ENCODE measurements at regions not wholly inside any gene's neighbourhood (a gene's known extent, or its start where the extent isn't known, plus 50 kb on each side); places are given as distances from the start of the nearest gene placed in this dataset.

GRCh38 chr20:12673352-12673751 lies 335.4 kb upstream of the SPTLC3 start:
- Histone ChIP-seq H3K9me3 (ENCODE audit: control insufficient read depth, low read length) (no peaks in the 10 kb centered on the region), H3K4me1 (ENCODE audit: control insufficient read depth in 1 of 2, insufficient read depth in 2 of 2, low read length in 2 of 2) (no peaks in the 10 kb centered on the region), H3K36me3 (ENCODE audit: control insufficient read depth in 1 of 2, insufficient read depth in 2 of 2, low read length in 1 of 2) (no peaks in the 10 kb centered on the region), H3K27ac (ENCODE audit: low read depth in 1 of 2, low read length in 2 of 2) (no peak overlapping the region), H3K4me3 (ENCODE audit: low read length in 2 of 2) (no peak overlapping the region), H3K27me3 (ENCODE audit: control insufficient read depth in 1 of 2, insufficient read depth in 2 of 2, low read length in 1 of 2) (peaks cover 0 to 2% of the 10 kb centered on the region in 2 donors)
- intact Hi-C loops (cut with DNase I): no loop called here
- ATAC-seq (ENCODE audit: low FRiP score) (no peak), DNase-seq (no peak)
- WGBS, 2 donors: 75 to 78% methylated on average over 5 of the region's 5 CpGs

- ATAC-seq (ENCODE audit: low FRiP score) (no peak), DNase-seq (no peak)
- intact Hi-C loops (cut with DNase I): no loop called here
- Histone ChIP-seq H3K9me3 (ENCODE audit: control insufficient read depth, low read length) (no peaks in the 10 kb centered on the region), H3K27me3 (ENCODE audit: control insufficient read depth in 1 of 2, insufficient read depth in 2 of 2, low read length in 1 of 2) (no peaks in the 10 kb centered on the region), H3K4me3 (ENCODE audit: low read length in 2 of 2) (no peak overlapping the region), H3K36me3 (ENCODE audit: control insufficient read depth in 1 of 2, insufficient read depth in 2 of 2, low read length in 1 of 2) (no peaks in the 10 kb centered on the region), H3K27ac (ENCODE audit: low read depth in 1 of 2, low read length in 2 of 2) (no peak overlapping the region), H3K4me1 (ENCODE audit: control insufficient read depth in 1 of 2, insufficient read depth in 2 of 2, low read length in 2 of 2) (no peaks in the 10 kb centered on the region)
- WGBS, 2 donors: 65 to 66% methylated on average over 1 of the region's 1 CpG
Measured at GRCh38 chr20:12677925-12678324, 330.8 kb upstream of the SPTLC3 start.

- Histone ChIP-seq H3K4me1 (ENCODE audit: control insufficient read depth in 1 of 2, insufficient read depth in 2 of 2, low read length in 2 of 2) (no peaks in the 10 kb centered on the region), H3K27me3 (ENCODE audit: control insufficient read depth in 1 of 2, insufficient read depth in 2 of 2, low read length in 1 of 2) (no peaks in the 10 kb centered on the region), H3K27ac (ENCODE audit: low read depth in 1 of 2, low read length in 2 of 2) (no peak overlapping the region), H3K4me3 (ENCODE audit: low read length in 2 of 2) (no peak overlapping the region), H3K36me3 (ENCODE audit: control insufficient read depth in 1 of 2, insufficient read depth in 2 of 2, low read length in 1 of 2) (no peaks in the 10 kb centered on the region), H3K9me3 (ENCODE audit: control insufficient read depth, low read length) (no peaks in the 10 kb centered on the region)
- intact Hi-C loops (cut with DNase I): no loop called here
- 81 to 84% methylated on average over 1 of the region's 1 CpG for WGBS, 2 donors
- DNase-seq (no peak), ATAC-seq (ENCODE audit: low FRiP score) (no peak)
Measured at GRCh38 chr20:12679447-12679846, 329.3 kb upstream of the SPTLC3 start.

GRCh38 chr20:12682613-12683012 lies 326.2 kb upstream of the SPTLC3 start:
- no peaks in the 10 kb centered on the region for H3K27me3 ChIP-seq (ENCODE audit: control insufficient read depth in 1 of 2, insufficient read depth in 2 of 2, low read length in 1 of 2)
- peaks cover 2% of the 10 kb centered on the region for H3K9me3 ChIP-seq (ENCODE audit: control insufficient read depth, low read length)
- H3K36me3 ChIP-seq (ENCODE audit: control insufficient read depth in 1 of 2, insufficient read depth in 2 of 2, low read length in 1 of 2): no peaks in the 10 kb centered on the region
- H3K4me1 ChIP-seq (ENCODE audit: control insufficient read depth in 1 of 2, insufficient read depth in 2 of 2, low read length in 2 of 2): no peaks in the 10 kb centered on the region
- no peak overlapping the region for H3K27ac ChIP-seq (ENCODE audit: low read depth in 1 of 2, low read length in 2 of 2)
- DNase-seq (no peak), ATAC-seq (ENCODE audit: low FRiP score) (no peak)
- no peak overlapping the region for H3K4me3 ChIP-seq (ENCODE audit: low read length in 2 of 2)
- intact Hi-C loops (cut with DNase I): no loop called here

GRCh38 chr20:12687476-12687875 lies 321.3 kb upstream of the SPTLC3 start:
- no peak for DNase-seq
- Histone ChIP-seq H3K9me3 (ENCODE audit: control insufficient read depth, low read length) (peaks cover 3% of the 10 kb centered on the region), H3K27ac (ENCODE audit: low read depth in 1 of 2, low read length in 2 of 2) (no peak overlapping the region), H3K36me3 (ENCODE audit: control insufficient read depth in 1 of 2, insufficient read depth in 2 of 2, low read length in 1 of 2) (no peaks in the 10 kb centered on the region), H3K4me1 (ENCODE audit: control insufficient read depth in 1 of 2, insufficient read depth in 2 of 2, low read length in 2 of 2) (no peaks in the 10 kb centered on the region), H3K27me3 (ENCODE audit: control insufficient read depth in 1 of 2, insufficient read depth in 2 of 2, low read length in 1 of 2) (no peaks in the 10 kb centered on the region), H3K4me3 (ENCODE audit: low read length in 2 of 2) (no peak overlapping the region)
- no peak for ATAC-seq (ENCODE audit: low FRiP score)
- 46 to 79% methylated on average over 4 of the region's 4 CpGs for WGBS, 2 donors
- intact Hi-C loops (cut with DNase I): no loop called here

GRCh38 chr20:12695937-12696336 lies 312.8 kb upstream of the SPTLC3 start:
- no peak overlapping the region for H3K27ac ChIP-seq (ENCODE audit: low read depth in 1 of 2, low read length in 2 of 2)
- intact Hi-C loops (cut with DNase I): no loop called here
- H3K36me3 ChIP-seq (ENCODE audit: control insufficient read depth in 1 of 2, insufficient read depth in 2 of 2, low read length in 1 of 2): no peaks in the 10 kb centered on the region
- 75% methylated on average over 3 of the region's 3 CpGs for WGBS, 2 donors
- H3K4me1 ChIP-seq (ENCODE audit: control insufficient read depth in 1 of 2, insufficient read depth in 2 of 2, low read length in 2 of 2): no peaks in the 10 kb centered on the region
- H3K27me3 ChIP-seq (ENCODE audit: control insufficient read depth in 1 of 2, insufficient read depth in 2 of 2, low read length in 1 of 2): no peaks in the 10 kb centered on the region
- no peak overlapping the region for H3K4me3 ChIP-seq (ENCODE audit: low read length in 2 of 2)
- no peak for DNase-seq
- ATAC-seq (ENCODE audit: low FRiP score): no peak
- no peaks in the 10 kb centered on the region for H3K9me3 ChIP-seq (ENCODE audit: control insufficient read depth, low read length)

GRCh38 chr20:12698817-12699216 lies 310.0 kb upstream of the SPTLC3 start:
- ATAC-seq (ENCODE audit: low FRiP score) (no peak), DNase-seq (no peak)
- no peaks in the 10 kb centered on the region for H3K4me1 ChIP-seq (ENCODE audit: control insufficient read depth in 1 of 2, insufficient read depth in 2 of 2, low read length in 2 of 2)
- intact Hi-C loops (cut with DNase I): no loop called here
- WGBS, 2 donors: 20 to 24% methylated on average over 2 of the region's 2 CpGs
- H3K9me3 ChIP-seq (ENCODE audit: control insufficient read depth, low read length): no peaks in the 10 kb centered on the region
- no peaks in the 10 kb centered on the region for H3K36me3 ChIP-seq (ENCODE audit: control insufficient read depth in 1 of 2, insufficient read depth in 2 of 2, low read length in 1 of 2)
- H3K27ac ChIP-seq (ENCODE audit: low read depth in 1 of 2, low read length in 2 of 2): no peak overlapping the region
- H3K27me3 ChIP-seq (ENCODE audit: control insufficient read depth in 1 of 2, insufficient read depth in 2 of 2, low read length in 1 of 2): no peaks in the 10 kb centered on the region
- no peak overlapping the region for H3K4me3 ChIP-seq (ENCODE audit: low read length in 2 of 2)

GRCh38 chr20:12699374-12700228 lies 309.2 kb upstream of the SPTLC3 start:
- ATAC-seq (ENCODE audit: low FRiP score) (no peak), DNase-seq (no peak)
- Histone ChIP-seq H3K4me3 (ENCODE audit: low read length in 2 of 2) (no peak overlapping the region), H3K27ac (ENCODE audit: low read depth in 1 of 2, low read length in 2 of 2) (no peak overlapping the region), H3K9me3 (ENCODE audit: control insufficient read depth, low read length) (no peaks in the 10 kb centered on the region), H3K36me3 (ENCODE audit: control insufficient read depth in 1 of 2, insufficient read depth in 2 of 2, low read length in 1 of 2) (no peaks in the 10 kb centered on the region), H3K27me3 (ENCODE audit: control insufficient read depth in 1 of 2, insufficient read depth in 2 of 2, low read length in 1 of 2) (no peaks in the 10 kb centered on the region), H3K4me1 (ENCODE audit: control insufficient read depth in 1 of 2, insufficient read depth in 2 of 2, low read length in 2 of 2) (no peaks in the 10 kb centered on the region)
- 33% methylated on average over 5 of the region's 5 CpGs for WGBS, 2 donors
- intact Hi-C loops (cut with DNase I): no loop called here

- ATAC-seq (ENCODE audit: low FRiP score): no peak
- Histone ChIP-seq H3K27ac (ENCODE audit: low read depth in 1 of 2, low read length in 2 of 2) (no peak overlapping the region), H3K4me3 (ENCODE audit: low read length in 2 of 2) (no peak overlapping the region), H3K27me3 (ENCODE audit: control insufficient read depth in 1 of 2, insufficient read depth in 2 of 2, low read length in 1 of 2) (no peaks in the 10 kb centered on the region), H3K36me3 (ENCODE audit: control insufficient read depth in 1 of 2, insufficient read depth in 2 of 2, low read length in 1 of 2) (no peaks in the 10 kb centered on the region), H3K4me1 (ENCODE audit: control insufficient read depth in 1 of 2, insufficient read depth in 2 of 2, low read length in 2 of 2) (no peaks in the 10 kb centered on the region), H3K9me3 (ENCODE audit: control insufficient read depth, low read length) (no peaks in the 10 kb centered on the region)
- intact Hi-C loops (cut with DNase I): no loop called here
- WGBS, 2 donors: 80 to 82% methylated on average over 9 of the region's 9 CpGs
- DNase-seq: no peak
Measured at GRCh38 chr20:12700701-12701100, 308.1 kb upstream of the SPTLC3 start.

Data from aorta (tissue), 5 donors.